ENCODE measurements at regions not wholly inside any gene's neighbourhood (a gene's known extent, or its start where the extent isn't known, plus 50 kb on each side); places are given as distances from the start of the nearest gene placed in this dataset.
A peak's percentile ranks its signal among the peaks of the same experiment; 100 is the strongest.

DNA sequence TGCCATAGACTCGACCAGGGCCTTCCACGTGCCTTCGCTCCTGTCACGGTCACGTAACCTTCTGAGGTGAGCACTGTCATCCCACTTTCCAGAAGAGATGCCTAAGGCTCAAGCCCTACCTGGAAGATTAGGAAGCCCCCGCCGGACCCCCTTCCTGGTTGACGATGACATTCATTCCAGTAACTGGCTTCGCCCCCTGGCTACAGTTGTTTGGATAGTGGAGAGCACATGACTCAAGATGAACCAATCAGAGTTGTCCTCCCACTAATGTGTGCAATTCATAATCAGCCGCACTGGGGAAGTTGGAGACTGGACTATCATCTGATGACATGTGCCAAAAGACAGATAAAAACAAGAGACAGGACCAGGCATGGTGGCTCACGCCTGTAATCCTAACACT is 104.0 kb upstream of the GJB5 start:
- no peak overlapping the region for H3K4me3 ChIP-seq (ENCODE audit: low read depth, low read length, poor library complexity, severe bottlenecking)
- peaks cover 8% of the 10 kb centered on the region for H3K4me1 ChIP-seq (ENCODE audit: insufficient read depth, low read length, poor library complexity, severe bottlenecking)
- no peak overlapping the region for H3K27ac ChIP-seq (ENCODE audit: low read depth, low read length, poor library complexity, severe bottlenecking)
- H3K79me2 ChIP-seq (ENCODE audit: insufficient read depth, low read depth, low read length): no peaks in the 10 kb centered on the region
- no peaks in the 10 kb centered on the region for H3K9me2 ChIP-seq (ENCODE audit: insufficient read depth, low read length)
- no peak for DNase-seq (ENCODE audit: low spot score)
- H2AFZ ChIP-seq (ENCODE audit: low read length): no peak overlapping the region
- intact Hi-C loops (cut with micrococcal nuclease; ENCODE audit: unreplicated experiment): no loop called here
- H3K36me3 ChIP-seq (ENCODE audit: insufficient read depth, low read length): no peaks in the 10 kb centered on the region
- TF ChIP-seq, protein P1, sequence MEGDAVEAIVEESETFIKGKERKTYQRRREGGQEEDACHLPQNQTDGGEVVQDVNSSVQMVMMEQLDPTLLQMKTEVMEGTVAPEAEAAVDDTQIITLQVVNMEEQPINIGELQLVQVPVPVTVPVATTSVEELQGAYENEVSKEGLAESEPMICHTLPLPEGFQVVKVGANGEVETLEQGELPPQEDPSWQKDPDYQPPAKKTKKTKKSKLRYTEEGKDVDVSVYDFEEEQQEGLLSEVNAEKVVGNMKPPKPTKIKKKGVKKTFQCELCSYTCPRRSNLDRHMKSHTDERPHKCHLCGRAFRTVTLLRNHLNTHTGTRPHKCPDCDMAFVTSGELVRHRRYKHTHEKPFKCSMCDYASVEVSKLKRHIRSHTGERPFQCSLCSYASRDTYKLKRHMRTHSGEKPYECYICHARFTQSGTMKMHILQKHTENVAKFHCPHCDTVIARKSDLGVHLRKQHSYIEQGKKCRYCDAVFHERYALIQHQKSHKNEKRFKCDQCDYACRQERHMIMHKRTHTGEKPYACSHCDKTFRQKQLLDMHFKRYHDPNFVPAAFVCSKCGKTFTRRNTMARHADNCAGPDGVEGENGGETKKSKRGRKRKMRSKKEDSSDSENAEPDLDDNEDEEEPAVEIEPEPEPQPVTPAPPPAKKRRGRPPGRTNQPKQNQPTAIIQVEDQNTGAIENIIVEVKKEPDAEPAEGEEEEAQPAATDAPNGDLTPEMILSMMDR (conservative IDR thresholded peaks at IDR 0.05; ENCODE audit: low read length): no peak
- TF ChIP-seq EZH2phosphoT487 (IDR thresholded peaks at IDR 0.05; ENCODE audit: borderline replicate concordance, low read depth, low read length): no peak
- H4K20me1 ChIP-seq (ENCODE audit: insufficient read depth, low read length): no peaks in the 10 kb centered on the region
- no TSS peak for BruUV-seq (replicated peaks)
- POLR2A ChIA-PET: no interaction called here
- no peak overlapping the region for H3K4me2 ChIP-seq (ENCODE audit: low read length)
- H3K9me3 ChIP-seq (ENCODE audit: low read length): no peaks in the 10 kb centered on the region
- CTCF ChIA-PET (ENCODE audit: unreplicated experiment): no interaction called here

DNA sequence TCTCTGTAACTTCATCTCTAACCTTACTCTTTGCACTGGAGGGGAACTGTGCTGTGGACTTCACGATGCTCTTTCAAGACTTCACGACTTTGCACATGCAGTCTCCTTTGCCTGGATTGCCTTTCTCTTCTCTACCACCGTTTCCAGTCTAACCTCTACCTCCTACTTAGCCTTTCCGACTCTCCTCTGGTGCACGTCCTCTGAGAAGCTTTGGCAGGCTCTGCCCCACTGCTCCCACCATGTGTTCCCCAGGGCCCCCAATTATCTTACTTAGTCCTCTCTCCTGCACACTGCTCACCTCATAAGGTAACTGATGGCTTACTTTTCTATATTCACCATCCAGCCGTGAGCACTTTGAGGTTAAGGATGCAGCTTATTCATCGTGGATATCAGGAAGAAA is 101.7 kb upstream of the GJB5 start:
- Histone ChIP-seq H3K36me3 (ENCODE audit: insufficient read depth, low read length) (no peaks in the 10 kb centered on the region), H3K4me1 (ENCODE audit: insufficient read depth, low read length, poor library complexity, severe bottlenecking) (peaks cover 10% of the 10 kb centered on the region), H3K4me3 (ENCODE audit: low read depth, low read length, poor library complexity, severe bottlenecking) (no peak overlapping the region), H3K79me2 (ENCODE audit: insufficient read depth, low read depth, low read length) (no peaks in the 10 kb centered on the region), H4K20me1 (ENCODE audit: insufficient read depth, low read length) (no peaks in the 10 kb centered on the region), H3K9me3 (ENCODE audit: low read length) (no peaks in the 10 kb centered on the region), H3K27ac (ENCODE audit: low read depth, low read length, poor library complexity, severe bottlenecking) (no peak overlapping the region), H2AFZ (ENCODE audit: low read length) (no peak overlapping the region), H3K4me2 (ENCODE audit: low read length) (no peak overlapping the region), H3K9me2 (ENCODE audit: insufficient read depth, low read length) (no peaks in the 10 kb centered on the region)
- ChIA-PET POLR2A (no interaction called here), CTCF (ENCODE audit: unreplicated experiment) (no interaction called here)
- TF ChIP-seq, protein P1 (conservative IDR thresholded peaks at IDR 0.05; ENCODE audit: low read length): no peak
- no peak for TF ChIP-seq EZH2phosphoT487 (IDR thresholded peaks at IDR 0.05; ENCODE audit: borderline replicate concordance, low read depth, low read length)
- no peak for DNase-seq (ENCODE audit: low spot score)
- intact Hi-C loops (cut with micrococcal nuclease; ENCODE audit: unreplicated experiment): no loop called here
- no TSS peak for BruUV-seq (replicated peaks)

DNA sequence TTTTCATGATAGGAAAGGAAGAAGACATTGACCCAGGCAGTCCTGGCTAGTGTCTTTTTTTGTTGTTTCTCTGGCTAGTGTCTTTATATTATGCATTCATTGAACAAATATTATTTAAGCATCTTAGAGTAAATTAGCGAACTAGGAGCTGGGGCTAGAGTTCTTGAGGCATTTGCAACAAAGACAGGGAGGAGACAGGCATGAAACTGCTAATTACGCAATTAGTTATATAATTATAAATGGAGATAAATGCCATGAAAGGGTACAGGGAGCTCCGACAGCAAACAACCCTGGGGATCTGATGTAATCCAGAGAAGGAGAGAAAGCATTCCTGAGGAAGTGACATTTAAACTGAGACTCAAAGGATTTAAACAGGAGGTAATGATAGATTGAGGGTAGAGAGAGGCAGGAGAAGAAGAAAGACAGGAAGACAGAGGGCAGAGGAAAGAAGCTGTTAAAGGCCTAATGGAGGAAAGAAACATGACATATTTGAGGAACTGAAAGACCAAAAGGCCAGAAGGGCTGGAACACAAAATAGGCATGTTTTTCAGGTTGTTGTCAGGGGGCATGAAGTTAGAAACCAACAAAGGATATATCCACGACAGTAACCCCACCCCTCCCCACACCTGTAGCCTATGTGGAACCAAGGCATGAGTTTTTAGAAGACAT is 99.5 kb upstream of the GJB5 start:
- no peaks in the 10 kb centered on the region for H4K20me1 ChIP-seq (ENCODE audit: insufficient read depth, low read length)
- no peak overlapping the region for H3K4me2 ChIP-seq (ENCODE audit: low read length)
- DNase-seq (ENCODE audit: low spot score): peak; percentile 9
- TF ChIP-seq, protein P1 (conservative IDR thresholded peaks at IDR 0.05; ENCODE audit: low read length): no peak
- no peak for TF ChIP-seq EZH2phosphoT487 (IDR thresholded peaks at IDR 0.05; ENCODE audit: borderline replicate concordance, low read depth, low read length)
- no peak overlapping the region for H3K4me3 ChIP-seq (ENCODE audit: low read depth, low read length, poor library complexity, severe bottlenecking)
- no peaks in the 10 kb centered on the region for H3K9me3 ChIP-seq (ENCODE audit: low read length)
- H3K36me3 ChIP-seq (ENCODE audit: insufficient read depth, low read length): no peaks in the 10 kb centered on the region
- no peak overlapping the region for H2AFZ ChIP-seq (ENCODE audit: low read length)
- H3K4me1 ChIP-seq (ENCODE audit: insufficient read depth, low read length, poor library complexity, severe bottlenecking): peaks cover 10% of the 10 kb centered on the region
- BruUV-seq (replicated peaks): no TSS peak
- intact Hi-C loops (cut with micrococcal nuclease; ENCODE audit: unreplicated experiment): no loop called here
- POLR2A ChIA-PET: no interaction called here
- CTCF ChIA-PET (ENCODE audit: unreplicated experiment): no interaction called here
- H3K79me2 ChIP-seq (ENCODE audit: insufficient read depth, low read depth, low read length): no peaks in the 10 kb centered on the region
- no peak overlapping the region for H3K27ac ChIP-seq (ENCODE audit: low read depth, low read length, poor library complexity, severe bottlenecking)
- no peaks in the 10 kb centered on the region for H3K9me2 ChIP-seq (ENCODE audit: insufficient read depth, low read length)

Measured in OCI-LY7 (cell line).